Astrocyte (in vitro differentiated cells and primary cell): ENCODE measurements at regions not wholly inside any gene's neighbourhood (a gene's known extent, or its start where the extent isn't known, plus 50 kb on each side); places are given as distances from the start of the nearest gene placed in this dataset.

Experiments used
- DNase-seq: peaks from one replicate; pipeline ENCODE4 v3.0.0-alpha.2; 2010; ENCODE audit warnings: low read depth
- FAIRE-seq: peaks from 2 replicates; lab custom pipeline; 2011; peaks lifted over from hg19 to GRCh38; lab: Jason Lieb, UNC
- H2AFZ ChIP-seq: 2 replicates; pipeline ENCODE4 v1.6.0; 2012; ENCODE audit warnings: low read depth, low read length, inconsistent platforms
- H3K27ac ChIP-seq: 2 replicates; pipeline ENCODE4 v1.5.1; 2011; ENCODE audit warnings: low read depth, low read length, inconsistent platforms
- H3K27me3 ChIP-seq: 2 replicates; pipeline ENCODE4 v1.6.0; 2011; ENCODE audit warnings: low read length, inconsistent platforms; ENCODE audit not compliant: insufficient read depth
- H3K36me3 ChIP-seq: 2 replicates; pipeline ENCODE4 v1.5.1; 2011; ENCODE audit warnings: low read length, inconsistent platforms; ENCODE audit not compliant: insufficient read depth
- H3K4me1 ChIP-seq: 2 replicates; pipeline ENCODE4 v1.5.1; 2011; ENCODE audit warnings: low read length, inconsistent platforms; ENCODE audit not compliant: insufficient read depth
- H3K4me2 ChIP-seq: 2 replicates; pipeline ENCODE4 v1.6.0; 2012; ENCODE audit warnings: low read length, inconsistent platforms
- H3K4me3 ChIP-seq: 2 replicates; pipeline ENCODE4 v1.5.1; 2011; ENCODE audit warnings: low read depth, mild to moderate bottlenecking, low read length, inconsistent platforms; ENCODE audit not compliant: insufficient read depth
- H3K79me2 ChIP-seq: 2 replicates; pipeline ENCODE4 v1.6.0; 2012; ENCODE audit warnings: mild to moderate bottlenecking, low read length, inconsistent platforms; ENCODE audit not compliant: insufficient read depth
- H3K9ac ChIP-seq: 2 replicates; pipeline ENCODE4 v1.6.0; 2012; ENCODE audit warnings: mild to moderate bottlenecking, low read length, inconsistent platforms
- H3K9me3 ChIP-seq: 2 replicates; pipeline ENCODE4 v1.5.1; 2012; ENCODE audit warnings: low read depth, mild to moderate bottlenecking, low read length, inconsistent platforms; ENCODE audit not compliant: insufficient read depth
- H4K20me1 ChIP-seq: 2 replicates; pipeline ENCODE4 v1.6.0; 2012; ENCODE audit warnings: low read length, inconsistent platforms; ENCODE audit not compliant: insufficient read depth
- H3K27ac Mint-ChIP-seq: one replicate; pipeline ENCODE4 v1.8.0; 2021; ENCODE audit warnings: mild to moderate bottlenecking, mixed read lengths; ENCODE audit not compliant: unreplicated experiment
- H3K27me3 Mint-ChIP-seq: one replicate; pipeline ENCODE4 v1.8.0; 2021; ENCODE audit warnings: low read depth, mixed read lengths; ENCODE audit not compliant: unreplicated experiment
- H3K36me3 Mint-ChIP-seq: one replicate; pipeline ENCODE4 v1.8.0; 2021; ENCODE audit warnings: low read depth, mixed read lengths; ENCODE audit not compliant: unreplicated experiment
- H3K4me1 Mint-ChIP-seq: one replicate; pipeline ENCODE4 v1.8.0; 2021; ENCODE audit warnings: low read depth, mixed read lengths; ENCODE audit not compliant: unreplicated experiment
- H3K4me3 Mint-ChIP-seq: one replicate; pipeline ENCODE4 v1.8.0; 2021; ENCODE audit warnings: mild to moderate bottlenecking, moderate library complexity, mixed read lengths; ENCODE audit not compliant: unreplicated experiment
- H3K9me3 Mint-ChIP-seq: one replicate; pipeline ENCODE4 v1.8.0; 2021; ENCODE audit warnings: mild to moderate bottlenecking, mixed read lengths; ENCODE audit not compliant: unreplicated experiment
- EZH2 ChIP-seq: IDR thresholded peaks from 2 replicates; pipeline ENCODE4 v1.6.1; 2012; ENCODE audit warnings: mild to moderate bottlenecking, low read length, inconsistent platforms; ENCODE audit not compliant: insufficient read depth
- TF ChIP-seq, protein P1 (sequence below): IDR thresholded peaks from 2 replicates; pipeline ENCODE4 v1.5.1; 2011; ENCODE audit warnings: low read depth, mild to moderate bottlenecking, inconsistent platforms, low read length, moderate library complexity; ENCODE audit not compliant: insufficient read depth

DNA sequence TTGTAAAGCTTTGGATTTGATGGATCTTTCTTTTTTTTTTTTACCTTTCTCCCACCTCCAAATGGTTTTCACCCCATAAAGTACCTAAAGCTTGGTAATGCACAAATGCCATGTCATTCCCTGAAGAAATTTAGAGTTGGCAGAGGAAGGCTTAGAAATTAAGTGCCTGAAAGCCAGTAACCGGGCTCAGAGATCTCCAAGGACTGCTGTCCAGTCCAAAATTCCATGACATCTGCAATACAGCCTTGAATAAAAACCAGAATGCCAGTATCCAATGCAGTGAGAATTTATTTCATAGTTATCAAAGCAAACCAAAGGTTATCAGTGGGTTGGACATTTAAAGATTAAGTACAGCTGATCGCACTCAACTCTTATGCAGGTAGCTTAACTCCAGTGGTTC, 209.9 kb upstream of the RBBP8 start:
- Histone ChIP-seq H3K9me3 (peaks cover 3% of the 10 kb centered on the region), H3K4me3 (no peak overlapping the region), H3K9ac (no peak overlapping the region), H2AFZ (no peak overlapping the region), H3K27ac (no peak overlapping the region), H3K36me3 (no peaks in the 10 kb centered on the region), H3K27me3 (no peaks in the 10 kb centered on the region), H4K20me1 (no peaks in the 10 kb centered on the region), H3K4me1 (no peaks in the 10 kb centered on the region), H3K79me2 (no peaks in the 10 kb centered on the region), H3K4me2 (no peak overlapping the region)
- no peak for TF ChIP-seq EZH2
- TF ChIP-seq, protein P1, sequence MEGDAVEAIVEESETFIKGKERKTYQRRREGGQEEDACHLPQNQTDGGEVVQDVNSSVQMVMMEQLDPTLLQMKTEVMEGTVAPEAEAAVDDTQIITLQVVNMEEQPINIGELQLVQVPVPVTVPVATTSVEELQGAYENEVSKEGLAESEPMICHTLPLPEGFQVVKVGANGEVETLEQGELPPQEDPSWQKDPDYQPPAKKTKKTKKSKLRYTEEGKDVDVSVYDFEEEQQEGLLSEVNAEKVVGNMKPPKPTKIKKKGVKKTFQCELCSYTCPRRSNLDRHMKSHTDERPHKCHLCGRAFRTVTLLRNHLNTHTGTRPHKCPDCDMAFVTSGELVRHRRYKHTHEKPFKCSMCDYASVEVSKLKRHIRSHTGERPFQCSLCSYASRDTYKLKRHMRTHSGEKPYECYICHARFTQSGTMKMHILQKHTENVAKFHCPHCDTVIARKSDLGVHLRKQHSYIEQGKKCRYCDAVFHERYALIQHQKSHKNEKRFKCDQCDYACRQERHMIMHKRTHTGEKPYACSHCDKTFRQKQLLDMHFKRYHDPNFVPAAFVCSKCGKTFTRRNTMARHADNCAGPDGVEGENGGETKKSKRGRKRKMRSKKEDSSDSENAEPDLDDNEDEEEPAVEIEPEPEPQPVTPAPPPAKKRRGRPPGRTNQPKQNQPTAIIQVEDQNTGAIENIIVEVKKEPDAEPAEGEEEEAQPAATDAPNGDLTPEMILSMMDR: no peak
- H3K27me3 Mint-ChIP-seq: no peaks in the 10 kb centered on the region
- no peak overlapping the region for H3K27ac Mint-ChIP-seq
- DNase-seq (no peak), FAIRE-seq (no peak)
- no peak overlapping the region for H3K4me3 Mint-ChIP-seq
- peaks cover 6% of the 10 kb centered on the region for H3K9me3 Mint-ChIP-seq
- H3K36me3 Mint-ChIP-seq: no peaks in the 10 kb centered on the region
- no peaks in the 10 kb centered on the region for H3K4me1 Mint-ChIP-seq

DNA sequence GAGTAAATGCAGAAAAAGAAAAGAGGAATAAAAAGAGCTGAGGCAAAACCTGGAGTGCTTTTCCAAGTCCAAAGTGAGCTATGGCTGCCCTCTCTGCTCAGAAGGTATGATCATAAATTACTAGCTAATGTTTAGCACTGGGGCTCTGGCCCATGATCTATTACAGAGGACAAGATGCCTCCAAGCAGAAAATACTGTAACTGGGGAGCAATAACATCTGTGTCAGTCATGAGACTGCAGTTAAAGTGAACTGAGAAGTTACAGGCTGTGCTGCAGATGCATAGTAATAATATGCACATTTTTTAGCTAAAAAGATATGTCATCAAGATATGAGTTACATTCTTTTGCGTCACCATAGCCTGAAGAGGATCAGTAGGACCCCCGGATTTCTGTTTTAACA, 209.4 kb upstream of the RBBP8 start:
- H3K27me3 ChIP-seq: no peaks in the 10 kb centered on the region
- no peak for TF ChIP-seq EZH2
- TF ChIP-seq, protein P1: no peak
- peaks cover 3% of the 10 kb centered on the region for H3K9me3 ChIP-seq
- H3K27ac ChIP-seq: no peak overlapping the region
- Mint-ChIP-seq H3K4me1 (peaks cover 4% of the 10 kb centered on the region), H3K9me3 (peaks cover 6% of the 10 kb centered on the region), H3K4me3 (no peak overlapping the region), H3K27me3 (no peaks in the 10 kb centered on the region), H3K27ac (no peak overlapping the region), H3K36me3 (no peaks in the 10 kb centered on the region)
- no peak overlapping the region for H2AFZ ChIP-seq
- H3K79me2 ChIP-seq: no peaks in the 10 kb centered on the region
- H3K36me3 ChIP-seq: no peaks in the 10 kb centered on the region
- no peaks in the 10 kb centered on the region for H4K20me1 ChIP-seq
- DNase-seq: no peak
- no peaks in the 10 kb centered on the region for H3K4me1 ChIP-seq
- H3K4me3 ChIP-seq: no peak overlapping the region
- no peak overlapping the region for H3K9ac ChIP-seq
- H3K4me2 ChIP-seq: no peak overlapping the region
- FAIRE-seq: no peak

DNA sequence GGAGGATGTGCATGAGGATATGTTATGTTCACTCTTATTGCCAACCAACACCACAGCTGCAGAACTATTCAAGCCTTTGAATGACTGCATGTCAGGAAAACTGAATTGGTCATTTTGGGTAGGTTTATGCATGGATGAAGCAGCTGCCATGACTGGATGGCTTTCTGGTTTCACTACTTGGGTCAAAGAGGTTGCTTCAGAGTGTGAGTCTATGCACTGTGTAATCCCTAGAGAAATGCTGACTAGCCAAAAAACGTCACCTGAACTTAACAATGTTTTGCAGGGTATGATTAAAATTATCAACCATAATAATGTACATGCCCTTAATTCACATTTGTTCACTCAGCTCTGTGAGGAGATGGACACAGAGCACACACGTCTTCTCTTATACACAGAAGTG, 206.7 kb upstream of the RBBP8 start:
- H3K4me3 Mint-ChIP-seq: no peak overlapping the region
- H3K27ac ChIP-seq: no peak overlapping the region
- no peaks in the 10 kb centered on the region for H3K27me3 ChIP-seq
- H3K9me3 ChIP-seq: peaks cover 3% of the 10 kb centered on the region
- no peak overlapping the region for H3K27ac Mint-ChIP-seq
- H3K4me1 ChIP-seq: no peaks in the 10 kb centered on the region
- no peak for TF ChIP-seq EZH2
- TF ChIP-seq, protein P1: no peak
- H3K36me3 ChIP-seq: no peaks in the 10 kb centered on the region
- no peak overlapping the region for H2AFZ ChIP-seq
- no peak overlapping the region for H3K4me3 ChIP-seq
- DNase-seq (no peak), FAIRE-seq (no peak)
- H3K9me3 Mint-ChIP-seq: peaks cover 3% of the 10 kb centered on the region
- H4K20me1 ChIP-seq: no peaks in the 10 kb centered on the region
- peaks cover 4% of the 10 kb centered on the region for H3K27me3 Mint-ChIP-seq
- no peaks in the 10 kb centered on the region for H3K79me2 ChIP-seq
- no peak overlapping the region for H3K9ac ChIP-seq
- peaks cover 7% of the 10 kb centered on the region for H3K4me1 Mint-ChIP-seq
- no peak overlapping the region for H3K4me2 ChIP-seq
- H3K36me3 Mint-ChIP-seq: no peaks in the 10 kb centered on the region
